Heart left ventricle (tissue), 16 donors: ENCODE measurements at regions not wholly inside any gene's neighbourhood (a gene's known extent, or its start where the extent isn't known, plus 50 kb on each side); places are given as distances from the start of the nearest gene placed in this dataset.

Experiments used
- ATAC-seq, 4 donors: fragments of 200-7000 bp; cut with Tn5 transposase; one replicate each; pipeline ENCODE4 v1.9.1; 2020 to 2022; ENCODE audit warnings: moderate library complexity in 4 of 4, mild to moderate bottlenecking in 3 of 4, moderate number of reproducible peaks in 1 of 4
- DNase-seq, 5 donors: peaks; one replicate each; pipeline ENCODE4 v3.0.0-alpha.2; 2020
- H3K27ac ChIP-seq, 12 donors: fragments of 200-600 bp; sonication (generic) in 4 of 12; one replicate each; pipeline versions ENCODE4 v1.5.0 to v1.8.0; 2016 to 2022; ENCODE audit warnings: mild to moderate bottlenecking in 2 of 12
- H3K27me3 ChIP-seq, 9 donors: fragments of 200-600 bp; sonication (generic) in 2 of 9; one replicate each; pipeline versions ENCODE4 v1.5.1 to v1.8.0; 2016 to 2022; ENCODE audit warnings: mild to moderate bottlenecking in 3 of 9
- H3K36me3 ChIP-seq, 9 donors: fragments of 200-600 bp; sonication (generic) in 2 of 9; one replicate each; pipeline versions ENCODE4 v1.5.0 to v1.8.0; 2018 to 2022; ENCODE audit warnings: mild to moderate bottlenecking in 2 of 9
- H3K4me1 ChIP-seq, 12 donors: fragments of 200-600 bp; sonication (generic) in 4 of 12; one replicate each; pipeline versions ENCODE4 v1.5.0 to v1.8.0; 2016 to 2022; ENCODE audit warnings: mild to moderate bottlenecking in 3 of 12
- H3K4me3 ChIP-seq, 12 donors: fragments of 200-600 bp; sonication (generic) in 4 of 12; one replicate each; pipeline versions ENCODE4 v1.5.0 to v1.8.0; 2017 to 2022; ENCODE audit warnings: mild to moderate bottlenecking in 9 of 12, moderate library complexity in 4 of 12
- H3K9me3 ChIP-seq, 12 donors: fragments of 200-600 bp; sonication (generic) in 4 of 12; one replicate each; pipeline versions ENCODE4 v1.5.0 to v1.8.0; 2016 to 2022; ENCODE audit warnings: mild to moderate bottlenecking in 1 of 12
- CTCF ChIP-seq, 12 donors: fragments of 200-600 bp; sonication (generic) in 4 of 12; IDR thresholded peaks; one replicate each; pipeline versions ENCODE4 v1.5.0 to v1.8.0; 2018 to 2022; ENCODE audit warnings: antibody characterized with exemption in 12 of 12, mild to moderate bottlenecking in 5 of 12
- POLR2A ChIP-seq, 2 donors: fragments of 450-650 bp; IDR thresholded peaks; one replicate each; pipeline ENCODE4 v1.6.1; 2017; ENCODE audit warnings: antibody characterized with exemption in 2 of 2, mild to moderate bottlenecking in 2 of 2, moderate library complexity in 2 of 2
- WGBS, 4 donors: extraction: QIAGEN DNeasy Blood & Tissue Kit in 2 of 4; methylation state at CpG; one replicate each; pipeline versions ENCODE4 v1.1.5 to v1.1.7; 2013 to 2018; 5-methylcytosine and 5-hydroxymethylcytosine counted together
- intact Hi-C, 10 donors: fragments of 100-400 bp; cut with DNase I; formaldehyde crosslinking; loops; one replicate each; pipeline versions ENCODE4 v1.11.1 to v1.14.2; 2022
- donor health status: ischemic (EF 13 %, LVEDD 7.1; RV severe dilation, severe dysfunction).
- donor health status: healthy with polysubstance abuse.
- donor health status: DM: no; HTN: yes; CAD: no.
- donor health status: DM: no; HTN: no; CAD: no.
- donor health status: ischemic (EF 25% LVEDD 6.9; RV normal size, moderate dysfunction).
- donor health status: ischemic (EF 25% LVEDD 5.7; RV mildly dilated, moderate dysfunction).
- donor health status: healthy.
- donor health status: DM: yes; HTN: yes; CAD: no.
- donor health status: ischemic (EF 35%, LVEDD 5.7; RV mildly dilated, moderate dysfunction).
- donor health status: nonischemic (EF 11% LVEDD 7.7; RV severe dilation, severe dysfunction).
- donor health status: DM: yes; HTN: yes; CAD: no.
- donor health status: PGD.
- donor health status: ischemic (EF 29% LVEDD 5.4; RV normal size, mild dysfunction).
- donor health status: nonischemic (EF 23%, LVEDD 6.1; RV moderate dilation, normal function).

GRCh38 chr12:67535971-67536370 lies 112.6 kb upstream of the DYRK2 start:
- Histone ChIP-seq H3K4me1 (peaks cover 0 to 6% (median 0%) of the 10 kb centered on the region in 12 donors), H3K27me3 (no peaks in the 10 kb centered on the region), H3K36me3 (no peaks in the 10 kb centered on the region), H3K4me3 (no peak overlapping the region), H3K27ac (no peak overlapping the region), H3K9me3 (no peaks in the 10 kb centered on the region)
- TF ChIP-seq POLR2A (IDR thresholded peaks at IDR 0.05) (no peak), CTCF (IDR thresholded peaks at IDR 0.05) (no peak)
- WGBS, 4 donors: 68 to 82% (median 82%) methylated on average over 5 of the region's 5 CpGs
- DNase-seq: no peak
- ATAC-seq: no peak
- intact Hi-C loops: no loop called here

- peak in 2 of 5 donors; percentile 47 to 48 for DNase-seq
- intact Hi-C loops: no loop called here
- Histone ChIP-seq H3K4me3 (no peak overlapping the region), H3K36me3 (no peaks in the 10 kb centered on the region), H3K9me3 (no peaks in the 10 kb centered on the region), H3K4me1 (peaks cover 0 to 2% (median 0%) of the 10 kb centered on the region in 12 donors), H3K27ac (no peak overlapping the region), H3K27me3 (no peaks in the 10 kb centered on the region)
- TF ChIP-seq CTCF (IDR thresholded peaks at IDR 0.05) (no peak), POLR2A (IDR thresholded peaks at IDR 0.05) (no peak)
- 67 to 74% (median 71%) methylated on average over 9 of the region's 9 CpGs for WGBS, 4 donors
- peak in 3 of 4 donors; percentile 32 to 84 (median 69) for ATAC-seq
Measured at GRCh38 chr12:67539329-67539728, 109.2 kb upstream of the DYRK2 start.

- Histone ChIP-seq H3K4me1 (peaks cover 0 to under 1% (median 0%) of the 10 kb centered on the region in 12 donors), H3K27me3 (no peaks in the 10 kb centered on the region), H3K36me3 (no peaks in the 10 kb centered on the region), H3K4me3 (no peak overlapping the region), H3K9me3 (no peaks in the 10 kb centered on the region), H3K27ac (no peak overlapping the region)
- intact Hi-C loops: loop anchor here in 1 of 10 donors (10.0 kb wide), 1 partner anchor 405 kb away; no protein-coding TSS in a partner anchor
- DNase-seq (no peak), ATAC-seq (peak in 1 of 4 donors; percentile 69)
- WGBS, 4 donors: 78 to 84% (median 83%) methylated on average over 3 of the region's 3 CpGs
- TF ChIP-seq CTCF (IDR thresholded peaks at IDR 0.05): no peak
- no peak for TF ChIP-seq POLR2A (IDR thresholded peaks at IDR 0.05)
Measured at GRCh38 chr12:67539946-67540345, 108.6 kb upstream of the DYRK2 start.

- H3K27ac ChIP-seq: no peak overlapping the region
- WGBS, 4 donors: 72 to 86% (median 75%) methylated on average over 8 of the region's 8 CpGs
- H3K36me3 ChIP-seq: no peaks in the 10 kb centered on the region
- H3K9me3 ChIP-seq: no peaks in the 10 kb centered on the region
- ATAC-seq (no peak), DNase-seq (no peak)
- intact Hi-C loops: loop anchor here in 1 of 10 donors (10.0 kb wide), 1 partner anchor 404 kb away; no protein-coding TSS in a partner anchor
- H3K4me3 ChIP-seq: no peak overlapping the region
- no peaks in the 10 kb centered on the region for H3K27me3 ChIP-seq
- H3K4me1 ChIP-seq: no peaks in the 10 kb centered on the region
- TF ChIP-seq POLR2A (IDR thresholded peaks at IDR 0.05) (no peak), CTCF (IDR thresholded peaks at IDR 0.05) (no peak)
Measured at GRCh38 chr12:67540920-67541624, 107.5 kb upstream of the DYRK2 start.
